Hematopoietic multipotent progenitor cell treated with erythropoietin and hydrocortisone succinate and interleukin-3 and kit ligand, for 15 days (in vitro differentiated cells): ENCODE measurements at regions not wholly inside any gene's neighbourhood (a gene's known extent, or its start where the extent isn't known, plus 50 kb on each side); places are given as distances from the start of the nearest gene placed in this dataset.

Experiments used
- DNase-seq: peaks from one replicate; pipeline ENCODE4 v3.0.0-alpha.2; 2015; ENCODE audit warnings: low spot score

DNA sequence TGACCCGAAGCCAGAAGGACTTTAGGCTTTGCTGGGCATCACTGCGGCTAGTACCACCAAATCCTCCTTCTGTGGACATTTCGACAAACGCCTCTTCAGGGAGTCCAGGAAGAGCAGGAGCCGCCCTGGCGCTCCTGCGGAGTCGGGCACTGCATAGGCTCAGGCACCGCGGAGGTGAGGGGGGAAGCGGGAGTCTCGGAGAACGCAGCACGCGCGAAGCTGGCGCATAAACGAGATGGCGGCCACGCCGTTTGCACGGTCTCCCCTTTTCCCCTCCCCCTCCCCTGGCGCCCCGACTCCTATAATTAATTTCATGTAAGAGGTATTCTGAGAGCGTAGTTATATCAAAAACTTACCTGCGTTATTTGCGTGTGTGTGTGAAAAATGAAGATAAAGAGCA, 137.8 kb upstream of the GAS1 start:
- DNase-seq: no peak

DNA sequence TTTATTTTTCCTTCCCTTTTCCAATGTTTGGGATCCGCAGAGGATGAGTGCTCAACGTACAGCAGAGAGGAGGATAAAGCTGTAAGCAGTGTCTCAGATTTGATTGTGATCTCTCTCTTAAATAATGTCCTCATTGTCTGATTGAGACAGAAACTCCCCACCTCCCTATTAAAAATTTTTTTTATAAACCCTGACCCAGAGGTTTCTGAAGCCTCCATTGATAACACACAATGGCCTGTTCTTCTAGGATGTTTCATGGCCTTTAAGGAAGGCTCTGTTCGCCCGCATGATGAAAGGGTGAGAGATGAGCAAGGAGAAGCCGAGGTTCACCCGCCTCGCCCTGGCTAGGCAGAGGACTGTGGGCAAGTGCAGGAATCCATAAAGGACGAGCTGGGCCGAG, 138.2 kb upstream of the GAS1 start:
- DNase-seq: no peak

DNA sequence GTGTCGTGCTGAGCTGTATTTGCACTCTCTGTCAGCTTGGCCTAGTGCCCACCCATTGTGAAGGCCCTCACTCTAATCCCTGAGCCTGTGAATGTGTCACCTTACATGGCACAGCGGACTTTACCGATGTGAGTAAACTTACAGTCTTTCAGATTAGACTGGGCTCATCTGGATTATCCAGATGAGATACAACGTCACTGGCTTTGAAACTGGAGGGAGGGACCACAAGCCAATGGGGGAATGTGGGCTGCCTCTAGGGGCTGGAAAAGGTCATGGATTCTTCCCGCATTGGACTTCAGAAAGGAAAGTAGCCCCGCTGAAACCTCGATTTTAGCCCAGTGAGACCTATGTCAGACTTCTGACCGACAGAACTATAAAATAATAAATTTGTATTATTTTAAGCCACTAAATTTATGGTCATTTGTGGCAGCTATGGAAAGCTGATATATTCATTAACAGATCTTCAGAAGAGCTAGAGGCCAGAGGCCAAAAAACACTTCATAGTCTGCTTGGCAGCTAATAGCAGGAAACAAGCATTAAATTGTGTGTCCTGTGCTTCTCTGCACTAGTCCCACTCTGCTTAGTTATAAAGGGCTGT, 139.0 kb upstream of the GAS1 start:
- DNase-seq: no peak

DNA sequence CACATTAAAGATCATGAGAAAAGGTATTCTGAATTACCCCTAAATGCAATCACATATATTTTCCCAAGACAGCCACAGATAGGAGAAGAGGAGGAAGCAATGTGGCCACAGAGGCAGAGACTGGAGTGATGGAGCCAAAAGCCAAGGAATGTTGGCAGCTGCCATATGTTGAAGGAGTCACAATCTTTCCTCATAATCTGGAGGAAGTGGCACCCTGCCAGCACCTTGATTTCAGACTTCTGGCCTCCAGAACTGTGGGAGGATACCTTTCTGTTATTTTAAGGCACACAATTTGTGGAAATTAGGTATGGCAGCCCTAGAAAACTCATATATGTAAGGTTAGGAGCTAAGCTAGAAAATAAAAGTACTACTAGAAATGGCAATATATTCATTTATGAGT, 139.9 kb upstream of the GAS1 start:
- no peak for DNase-seq

DNA sequence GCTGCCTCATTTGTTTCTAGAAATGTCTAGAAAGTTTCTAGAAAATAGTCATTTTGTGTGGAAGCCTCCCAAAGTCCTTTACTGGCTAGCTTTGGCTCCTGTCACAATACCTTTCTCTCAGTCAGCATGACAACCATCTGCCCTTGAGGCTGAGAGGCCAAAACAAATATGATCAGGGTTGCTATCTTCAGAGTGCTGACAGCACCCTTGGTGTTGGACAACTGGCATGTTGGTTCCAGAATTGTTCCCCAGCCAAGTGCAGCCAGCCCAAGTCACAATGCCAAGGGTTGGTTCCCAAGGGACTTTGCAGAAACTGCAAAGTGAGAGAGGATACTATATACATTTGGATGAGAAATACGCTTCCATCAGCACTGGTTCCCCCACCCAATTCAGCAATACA, 140.9 kb upstream of the GAS1 start:
- no peak for DNase-seq

DNA sequence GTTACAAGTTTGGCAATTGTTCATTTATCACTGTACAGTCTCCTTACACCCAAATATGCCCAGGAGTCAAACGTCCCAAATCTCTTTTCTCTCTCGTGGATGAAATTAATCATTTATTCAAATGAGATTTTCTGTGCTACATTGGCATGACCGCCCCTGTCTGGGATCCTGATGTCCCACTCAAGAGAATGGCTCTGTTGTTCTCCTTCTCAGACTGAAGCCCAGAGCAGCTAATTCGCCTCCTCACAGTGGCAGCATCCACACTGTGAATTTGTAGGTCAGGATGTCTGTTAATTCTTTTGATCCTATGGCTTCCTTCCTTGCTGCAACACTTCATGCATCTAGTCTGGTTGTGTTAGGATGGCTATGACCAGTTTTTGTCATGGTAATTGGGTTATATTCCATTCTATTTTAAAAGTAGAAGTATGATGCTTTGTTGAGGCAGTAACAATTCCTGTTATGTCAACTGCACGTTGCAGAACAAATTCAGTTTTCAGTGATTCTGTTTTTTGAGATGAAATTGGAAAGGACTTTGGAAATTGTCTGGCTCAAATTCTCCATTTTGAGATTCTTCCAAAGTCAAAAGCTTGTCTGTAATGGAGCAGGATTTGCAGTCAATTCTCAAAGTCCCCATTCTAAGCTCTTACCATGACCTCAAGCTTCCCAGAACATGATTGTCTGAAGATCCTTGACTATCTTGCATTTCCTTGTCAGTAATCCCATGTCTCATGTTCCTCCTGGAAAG, 141.5 kb upstream of the GAS1 start:
- no peak for DNase-seq

DNA sequence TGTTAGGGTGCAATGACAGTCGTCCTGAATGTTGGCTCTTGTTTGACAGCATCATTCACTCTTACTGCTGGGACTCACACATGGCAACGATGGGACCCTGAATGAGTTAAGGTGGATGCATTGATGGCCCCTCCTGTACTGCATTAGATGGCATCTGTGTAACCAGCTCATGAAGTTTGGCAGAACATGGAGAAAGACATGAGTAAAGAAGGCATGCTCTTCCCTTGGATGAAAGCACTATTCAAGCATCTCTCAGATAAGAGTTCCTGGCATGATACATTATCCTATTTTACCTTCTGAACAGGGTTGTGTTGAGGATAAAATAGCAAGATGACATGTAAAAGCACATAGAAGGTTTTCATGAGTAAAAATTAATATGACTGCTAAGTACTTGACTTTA, 142.2 kb upstream of the GAS1 start:
- no peak for DNase-seq

DNA sequence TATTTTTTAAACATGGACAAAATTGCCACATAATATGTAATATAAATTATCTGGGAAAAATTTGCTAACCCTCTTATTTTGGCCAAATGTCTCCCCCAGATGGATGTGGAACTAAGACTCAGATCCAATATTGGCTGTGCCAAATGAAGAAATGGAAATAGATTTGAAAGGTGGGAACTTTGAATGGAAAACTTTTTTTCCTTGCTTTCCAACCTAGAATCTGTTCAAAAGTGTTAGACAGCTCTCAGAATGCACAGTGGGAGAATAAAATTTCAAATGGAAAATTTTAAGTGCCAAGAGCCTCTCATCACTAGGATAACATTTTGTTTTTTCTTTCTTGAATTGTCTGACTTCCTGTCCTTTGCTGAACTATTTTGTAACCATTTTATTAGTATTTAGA, 142.6 kb upstream of the GAS1 start:
- no peak for DNase-seq

DNA sequence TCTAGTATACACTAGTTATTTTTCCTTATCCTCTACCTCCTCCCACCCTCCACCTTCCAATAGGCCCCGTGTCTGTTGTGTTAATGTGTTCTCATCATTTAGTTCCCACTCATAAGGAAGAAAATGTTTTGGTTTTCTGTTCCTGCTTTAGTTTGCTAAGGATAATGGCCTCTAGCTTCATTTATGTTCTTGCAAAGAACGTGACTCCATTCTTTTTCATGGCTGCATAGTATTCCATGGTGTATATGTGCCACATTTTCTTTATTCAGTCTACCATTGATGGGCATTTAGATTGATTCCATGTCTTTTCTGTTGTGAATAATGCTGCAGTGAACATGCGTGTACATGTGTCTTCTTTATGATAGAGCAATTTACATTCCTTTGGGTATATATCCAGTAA, 146.5 kb upstream of the GAS1 start:
- no peak for DNase-seq

DNA sequence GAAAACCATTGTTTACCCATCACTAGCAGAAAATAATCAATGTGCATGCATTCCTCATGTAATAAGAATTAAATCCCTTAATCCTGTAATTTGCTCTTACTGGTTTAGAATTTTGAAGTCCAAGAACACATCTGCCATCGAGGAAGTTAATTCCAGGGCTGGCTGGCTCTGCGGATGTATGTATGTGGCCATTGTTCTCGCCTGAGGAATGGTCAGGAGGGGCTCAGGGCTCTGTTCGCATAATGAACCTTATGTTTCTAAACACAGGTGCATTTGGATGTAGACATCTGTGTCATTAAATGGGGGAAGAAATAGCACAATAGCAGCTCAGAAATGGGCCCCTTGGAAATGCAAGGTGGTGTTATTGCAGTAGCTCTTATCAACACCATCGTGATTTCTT, 148.6 kb upstream of the GAS1 start:
- DNase-seq: no peak

DNA sequence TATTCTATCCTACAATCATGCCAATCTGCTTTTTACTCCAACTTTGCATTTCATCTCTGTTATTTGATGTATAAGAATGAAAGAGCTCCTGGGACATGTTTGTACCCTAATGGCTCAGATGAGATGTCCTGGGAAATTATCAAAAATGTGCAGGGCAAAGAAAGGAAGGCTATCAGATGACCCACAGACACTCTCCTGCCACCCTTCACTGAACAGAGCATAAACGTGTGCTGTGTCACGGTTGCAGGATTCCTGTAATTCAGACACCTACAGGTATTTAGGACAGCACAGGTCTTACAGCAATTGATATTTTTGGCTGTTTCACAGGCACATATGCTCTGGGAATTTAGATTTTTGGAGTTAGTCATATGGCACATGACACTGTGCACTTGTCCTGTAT, 149.2 kb upstream of the GAS1 start:
- no peak for DNase-seq

DNA sequence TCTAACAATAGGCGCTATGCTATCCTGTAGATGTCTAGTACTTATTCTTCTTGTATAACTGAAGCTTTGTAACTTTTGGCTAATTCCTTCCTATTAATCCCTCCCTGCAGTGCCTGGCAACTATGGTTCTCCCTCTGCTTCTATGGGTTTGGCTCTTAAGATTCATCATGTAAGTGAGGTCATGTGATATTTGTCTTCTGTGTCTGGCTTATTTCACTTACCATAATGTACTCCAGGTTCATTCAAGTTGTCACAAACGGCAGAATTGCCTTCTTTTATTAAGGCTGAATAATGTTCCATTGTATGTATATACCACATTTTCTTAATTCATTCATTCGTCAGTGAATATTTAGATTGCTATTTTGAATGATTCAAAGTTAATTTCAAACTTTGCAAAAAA, 149.9 kb upstream of the GAS1 start:
- DNase-seq: no peak

DNA sequence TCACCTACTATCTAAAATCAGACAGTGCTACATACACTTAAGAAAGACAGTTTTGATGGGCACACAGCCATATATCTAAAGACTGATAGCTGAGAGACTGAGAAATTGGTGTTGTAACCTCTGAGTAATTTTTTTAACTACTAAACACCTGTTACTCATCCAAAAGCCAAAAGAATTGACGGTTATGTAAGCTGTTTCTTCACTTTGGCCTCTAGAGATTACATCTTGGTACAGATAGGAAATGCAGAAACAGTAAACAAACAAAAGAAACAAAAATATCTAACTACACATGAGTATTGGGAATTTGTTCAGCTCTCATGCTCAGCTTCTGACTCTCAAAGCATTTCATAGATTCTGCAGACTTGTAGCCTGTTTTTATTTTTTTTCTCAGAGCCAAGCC, 152.1 kb upstream of the GAS1 start:
- no peak for DNase-seq

DNA sequence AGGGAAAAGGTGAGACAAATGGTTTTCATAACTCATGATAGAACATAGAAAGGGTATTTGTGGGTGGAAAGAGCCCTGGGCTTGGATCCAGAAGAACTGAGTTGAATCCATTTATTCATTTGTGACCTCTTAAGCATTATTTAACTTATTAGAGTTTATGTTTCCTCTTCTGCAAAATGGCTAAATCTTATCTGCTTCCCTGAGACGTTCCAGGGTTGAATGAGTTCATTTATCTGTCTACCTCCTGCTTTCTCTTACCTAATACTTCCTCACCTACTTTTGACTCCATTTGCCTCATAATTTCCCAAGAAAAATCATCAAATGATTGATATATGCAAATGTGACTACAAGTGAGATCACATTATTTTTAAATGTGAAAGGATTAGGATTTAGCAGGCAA, 152.7 kb upstream of the GAS1 start:
- no peak for DNase-seq

DNA sequence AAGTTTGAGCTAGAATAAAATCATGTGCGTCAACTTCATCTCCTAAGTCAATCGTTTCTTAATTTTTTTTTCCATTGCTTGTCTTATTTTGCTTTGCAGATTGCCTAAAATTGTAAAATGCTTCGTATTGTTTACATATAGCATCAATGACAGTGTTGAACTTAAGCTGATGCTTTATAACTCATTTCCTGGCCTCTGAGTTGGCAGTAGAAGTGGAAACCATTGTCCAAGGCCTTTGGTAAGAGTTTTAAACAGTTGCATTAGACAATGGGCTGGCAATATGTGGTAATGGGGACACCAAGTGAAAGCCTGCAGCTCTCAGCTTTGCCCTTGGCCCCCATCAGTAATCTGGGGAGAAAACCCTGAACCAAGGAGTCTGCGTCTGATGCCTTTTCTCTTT, 154.8 kb upstream of the GAS1 start:
- DNase-seq: no peak

DNA sequence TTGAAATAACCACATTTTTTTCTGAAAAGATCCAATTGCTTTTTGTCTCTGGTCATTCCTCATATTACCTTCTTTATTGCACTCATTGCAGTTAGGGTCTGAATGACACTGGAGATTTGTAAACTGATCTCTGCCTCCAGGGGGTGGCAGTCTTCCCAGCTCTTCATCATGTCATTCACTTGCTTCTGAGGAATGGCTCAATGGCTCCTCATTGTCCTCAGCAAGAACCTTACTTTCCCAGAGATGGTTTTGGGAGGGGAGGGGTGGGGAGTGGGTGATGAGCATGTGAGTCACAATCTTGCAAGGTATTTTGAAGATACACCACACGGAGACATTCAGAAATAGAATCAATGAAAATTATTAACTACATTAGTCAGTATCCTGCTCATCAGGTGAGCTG, 159.8 kb upstream of the GAS1 start:
- DNase-seq: no peak

DNA sequence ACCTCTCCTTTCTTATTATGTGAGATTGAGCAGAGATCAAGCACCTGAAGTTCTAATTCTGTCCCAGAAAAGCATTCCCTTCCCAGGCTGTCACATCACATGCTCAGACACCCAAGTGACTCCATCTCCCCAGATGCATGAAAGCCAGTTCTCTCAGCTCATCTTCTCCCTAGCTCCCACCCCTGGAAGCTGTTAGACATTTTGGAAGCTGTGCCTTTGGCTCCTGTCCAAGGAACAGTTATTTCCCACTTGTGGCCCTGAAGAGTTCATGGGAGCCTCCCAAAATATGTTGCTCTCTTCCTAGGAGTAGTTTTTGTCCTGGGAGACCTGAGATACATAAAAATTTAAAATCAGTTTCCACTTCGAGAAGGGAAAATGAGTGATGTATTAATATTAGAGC, 161.4 kb upstream of the GAS1 start:
- DNase-seq: no peak

DNA sequence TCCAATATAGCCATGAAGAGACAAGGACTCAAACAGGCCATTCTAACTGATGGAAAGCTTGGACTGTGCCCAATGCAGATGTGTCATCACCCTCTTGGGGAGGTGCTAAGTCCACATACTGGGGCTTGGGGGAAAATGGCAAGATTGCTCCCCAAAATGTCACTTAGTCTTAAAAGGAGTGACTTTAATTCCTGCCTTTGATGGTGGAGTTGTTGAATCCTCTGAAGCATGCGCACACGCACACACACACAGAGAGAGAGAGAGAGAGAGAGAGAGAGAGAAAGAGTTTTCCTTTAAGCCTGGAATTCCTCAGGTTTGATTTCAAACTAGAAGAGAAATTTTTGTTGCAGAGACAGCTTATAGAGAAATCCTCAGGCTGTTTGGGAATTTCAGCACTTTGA, 161.9 kb upstream of the GAS1 start:
- DNase-seq: no peak

DNA sequence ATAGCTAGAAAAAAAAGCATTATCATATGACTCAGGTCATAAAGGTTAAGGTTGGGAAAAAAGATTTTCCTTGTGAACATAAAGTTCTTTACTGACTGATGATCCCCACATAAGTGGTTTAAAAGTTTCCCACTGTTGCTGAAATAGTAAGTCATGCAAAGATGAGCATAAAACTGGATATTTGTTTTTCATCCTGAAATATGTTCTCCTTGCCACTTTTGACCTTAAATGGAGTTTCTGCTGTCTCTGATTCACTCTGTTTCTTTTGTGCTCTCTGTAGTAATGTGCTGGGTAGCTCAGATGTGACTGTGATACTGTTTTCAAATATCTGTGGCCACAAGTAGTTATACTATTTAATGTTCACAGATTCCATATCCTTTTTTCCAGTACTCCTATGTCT, 162.5 kb upstream of the GAS1 start:
- no peak for DNase-seq

DNA sequence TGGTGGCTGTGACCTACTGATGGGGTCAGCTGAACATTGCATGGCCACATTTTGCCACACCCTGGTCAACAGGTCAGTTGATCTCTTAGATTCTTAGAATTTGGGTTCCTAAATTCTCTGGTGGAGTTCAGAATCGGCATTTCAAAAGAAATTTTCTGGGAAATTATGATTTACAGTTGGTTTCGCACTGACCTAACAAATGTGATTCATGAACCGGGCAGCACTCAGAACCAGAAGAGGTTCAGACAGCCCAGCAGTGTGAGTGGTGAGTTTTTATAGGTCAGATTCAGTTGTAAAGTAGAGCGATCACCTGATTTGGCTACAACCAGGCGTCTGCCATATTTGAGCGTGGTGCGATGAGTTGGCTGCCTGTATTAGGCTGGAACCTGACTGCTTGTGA, 163.7 kb upstream of the GAS1 start:
- no peak for DNase-seq

DNA sequence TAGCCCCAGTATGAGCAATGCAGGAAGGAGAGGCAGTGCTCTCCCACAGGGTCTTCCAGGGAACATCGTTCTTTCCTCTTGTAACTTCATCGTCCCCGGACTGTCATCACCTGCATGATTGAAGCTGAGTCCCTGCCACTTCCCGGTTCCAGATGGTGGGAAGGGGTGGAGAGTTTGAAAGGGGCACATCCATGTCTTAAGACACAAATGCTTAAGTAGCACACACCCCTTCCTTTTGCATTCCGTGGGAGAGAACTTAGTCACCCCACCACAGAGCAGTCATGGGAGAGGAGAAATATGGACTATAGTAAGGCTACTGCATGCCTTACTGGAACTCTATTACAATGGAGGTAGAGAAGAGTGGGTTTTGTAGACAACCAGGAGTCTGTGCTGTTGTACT, 165.3 kb upstream of the GAS1 start:
- DNase-seq: no peak

DNA sequence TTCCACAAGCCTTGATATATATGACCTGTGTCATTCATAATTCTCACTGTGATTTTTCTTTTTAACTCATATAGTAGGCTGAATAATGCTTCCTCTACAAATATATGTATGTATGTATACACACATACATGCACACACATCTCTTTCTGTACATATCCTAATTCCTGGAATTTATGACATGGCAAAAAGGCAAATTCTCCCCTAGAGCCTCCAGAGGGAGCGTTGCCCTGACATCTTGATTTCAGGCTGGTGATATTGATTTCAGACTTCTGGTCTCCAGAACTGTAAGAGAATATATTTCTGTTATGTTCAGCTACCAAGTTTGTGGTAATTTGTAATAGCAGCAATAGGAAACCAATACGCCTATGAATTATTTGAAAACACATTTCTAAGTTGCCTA, 166.6 kb upstream of the GAS1 start:
- DNase-seq: no peak

DNA sequence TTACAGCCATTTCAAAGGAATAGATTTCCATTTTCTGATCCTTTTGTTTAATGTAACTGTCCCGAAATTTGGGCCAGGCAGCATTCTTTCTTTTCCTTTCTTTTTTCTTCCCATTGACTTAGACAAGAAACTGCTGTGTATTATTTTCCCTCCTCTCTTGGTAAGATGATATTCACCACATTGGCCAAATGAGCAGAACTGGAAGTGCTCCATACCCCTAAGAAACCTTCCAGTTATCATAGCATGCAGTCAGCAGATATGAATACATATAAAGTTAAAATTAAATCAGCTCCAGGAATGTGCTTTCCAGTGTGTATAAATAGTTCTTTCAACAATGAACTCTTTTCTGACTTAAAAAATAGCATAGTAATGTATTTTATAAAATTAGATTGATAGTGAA, 168.5 kb upstream of the GAS1 start:
- no peak for DNase-seq

DNA sequence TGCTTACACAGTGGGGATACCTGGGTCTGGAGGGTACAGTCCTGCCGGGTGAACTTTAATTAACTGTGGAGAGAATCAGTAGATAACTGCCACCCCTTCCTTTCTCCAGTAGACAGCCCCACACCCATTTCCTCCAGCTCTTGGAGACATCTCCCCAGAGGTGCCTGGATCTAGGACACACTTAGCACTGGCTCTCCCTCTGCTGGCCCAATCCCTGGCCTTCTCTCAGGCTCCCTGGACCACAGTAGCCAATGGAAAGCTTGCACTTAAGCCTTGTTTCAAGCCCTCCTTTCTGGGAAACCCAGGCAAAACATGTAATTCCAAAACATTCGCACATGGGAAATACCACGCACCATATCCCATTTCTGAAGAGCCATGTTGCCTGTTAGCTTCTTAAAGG, 169.2 kb upstream of the GAS1 start:
- no peak for DNase-seq
